ENCODE measurements at regions not wholly inside any gene's neighbourhood (a gene's known extent, or its start where the extent isn't known, plus 50 kb on each side); places are given as distances from the start of the nearest gene placed in this dataset.

DNA sequence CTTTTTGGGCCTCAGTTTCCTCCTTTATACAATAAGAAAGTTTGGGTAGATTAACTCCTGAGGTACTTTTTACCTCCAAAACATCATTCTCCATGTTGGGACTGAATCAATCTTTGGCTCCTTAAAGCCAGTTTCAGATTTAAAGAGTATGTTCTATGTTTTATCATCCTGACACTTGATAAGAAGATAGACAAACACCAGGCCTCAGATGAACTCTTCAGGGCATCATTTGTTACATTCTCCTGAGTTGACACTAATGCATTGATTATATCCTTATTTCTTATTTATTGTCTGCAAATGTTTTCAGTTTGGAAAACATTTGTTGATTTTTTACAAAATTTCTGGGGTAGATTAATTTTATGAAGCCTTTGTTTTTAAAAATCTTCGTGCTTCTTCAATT lies 102.7 kb upstream of the CCSER1 start:
- TF ChIP-seq POLR2AphosphoS5 (IDR thresholded peaks at IDR 0.05; ENCODE audit: low read depth, low read length) (no peak), EZH2 (IDR thresholded peaks at IDR 0.05) (no peak), POLR2A (IDR thresholded peaks at IDR 0.05; ENCODE audit: borderline replicate concordance, extremely low read depth, insufficient read depth, insufficient read length) (no peak), SIN3A (IDR thresholded peaks at IDR 0.05; ENCODE audit: low read depth) (no peak), SP1 (IDR thresholded peaks at IDR 0.05; ENCODE audit: low read depth) (no peak)
- TF ChIP-seq, protein P1, sequence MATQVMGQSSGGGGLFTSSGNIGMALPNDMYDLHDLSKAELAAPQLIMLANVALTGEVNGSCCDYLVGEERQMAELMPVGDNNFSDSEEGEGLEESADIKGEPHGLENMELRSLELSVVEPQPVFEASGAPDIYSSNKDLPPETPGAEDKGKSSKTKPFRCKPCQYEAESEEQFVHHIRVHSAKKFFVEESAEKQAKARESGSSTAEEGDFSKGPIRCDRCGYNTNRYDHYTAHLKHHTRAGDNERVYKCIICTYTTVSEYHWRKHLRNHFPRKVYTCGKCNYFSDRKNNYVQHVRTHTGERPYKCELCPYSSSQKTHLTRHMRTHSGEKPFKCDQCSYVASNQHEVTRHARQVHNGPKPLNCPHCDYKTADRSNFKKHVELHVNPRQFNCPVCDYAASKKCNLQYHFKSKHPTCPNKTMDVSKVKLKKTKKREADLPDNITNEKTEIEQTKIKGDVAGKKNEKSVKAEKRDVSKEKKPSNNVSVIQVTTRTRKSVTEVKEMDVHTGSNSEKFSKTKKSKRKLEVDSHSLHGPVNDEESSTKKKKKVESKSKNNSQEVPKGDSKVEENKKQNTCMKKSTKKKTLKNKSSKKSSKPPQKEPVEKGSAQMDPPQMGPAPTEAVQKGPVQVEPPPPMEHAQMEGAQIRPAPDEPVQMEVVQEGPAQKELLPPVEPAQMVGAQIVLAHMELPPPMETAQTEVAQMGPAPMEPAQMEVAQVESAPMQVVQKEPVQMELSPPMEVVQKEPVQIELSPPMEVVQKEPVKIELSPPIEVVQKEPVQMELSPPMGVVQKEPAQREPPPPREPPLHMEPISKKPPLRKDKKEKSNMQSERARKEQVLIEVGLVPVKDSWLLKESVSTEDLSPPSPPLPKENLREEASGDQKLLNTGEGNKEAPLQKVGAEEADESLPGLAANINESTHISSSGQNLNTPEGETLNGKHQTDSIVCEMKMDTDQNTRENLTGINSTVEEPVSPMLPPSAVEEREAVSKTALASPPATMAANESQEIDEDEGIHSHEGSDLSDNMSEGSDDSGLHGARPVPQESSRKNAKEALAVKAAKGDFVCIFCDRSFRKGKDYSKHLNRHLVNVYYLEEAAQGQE (IDR thresholded peaks at IDR 0.05; ENCODE audit: low read depth): no peak
- ATAC-seq (no peak), DNase-seq (ENCODE audit: low read depth, low spot score) (no peak)
- H3K79me2 ChIP-seq (ENCODE audit: insufficient read depth, low read length): no peaks in the 10 kb centered on the region
- H3K9ac ChIP-seq (ENCODE audit: low read length): no peak overlapping the region
- no peak overlapping the region for H3K4me3 ChIP-seq (replicated peaks in 1 of 2; ENCODE audit: low read depth in 1 of 2, low read length in 2 of 2)
- no peaks in the 10 kb centered on the region for H3K27me3 ChIP-seq (ENCODE audit: insufficient read depth, low read length)
- H3K9me2 ChIP-seq (ENCODE audit: insufficient read depth): no peaks in the 10 kb centered on the region
- intact Hi-C loops (cut with micrococcal nuclease): no loop called here
- H3K9me3 ChIP-seq (ENCODE audit: control insufficient read depth in 1 of 2, insufficient read depth in 1 of 2, low read depth in 1 of 2, low read length in 2 of 2): no peaks in the 10 kb centered on the region
- BruUV-seq (replicated peaks): no TSS peak
- RAD21 ChIA-PET (ENCODE audit: low non-redundant PET in 1 of 2, low total read pairs in 2 of 2, uncharacterized antibody in 2 of 2, unreplicated experiment in 2 of 2): no interaction called here
- no peak overlapping the region for H3K4me2 ChIP-seq (ENCODE audit: low read length)
- no peak overlapping the region for H3K27ac ChIP-seq (ENCODE audit: low read depth, low read length)
- POLR2A ChIA-PET: no interaction called here
- H3K36me3 ChIP-seq (ENCODE audit: control insufficient read depth in 1 of 2, insufficient read depth in 2 of 2, low read length in 2 of 2): no peaks in the 10 kb centered on the region
- no peaks in the 10 kb centered on the region for H4K20me1 ChIP-seq (ENCODE audit: insufficient read depth)
- no peaks in the 10 kb centered on the region for H3K4me1 ChIP-seq (ENCODE audit: control insufficient read depth in 1 of 2, insufficient read depth in 2 of 2, low read length in 2 of 2)
- peak overlapping the region; percentile 71 for H2AFZ ChIP-seq (ENCODE audit: low read depth, low read length, poor library complexity, severe bottlenecking)
- CTCF ChIA-PET: no interaction called here

- Histone ChIP-seq H3K9me3 (ENCODE audit: control insufficient read depth in 1 of 2, insufficient read depth in 1 of 2, low read depth in 1 of 2, low read length in 2 of 2) (no peaks in the 10 kb centered on the region), H3K9ac (ENCODE audit: low read length) (no peak overlapping the region), H3K4me3 (replicated peaks in 1 of 2; ENCODE audit: low read depth in 1 of 2, low read length in 2 of 2) (no peak overlapping the region), H2AFZ (ENCODE audit: low read depth, low read length, poor library complexity, severe bottlenecking) (no peak overlapping the region), H3K27ac (ENCODE audit: low read depth, low read length) (no peak overlapping the region), H3K36me3 (ENCODE audit: control insufficient read depth in 1 of 2, insufficient read depth in 2 of 2, low read length in 2 of 2) (no peaks in the 10 kb centered on the region), H3K4me1 (ENCODE audit: control insufficient read depth in 1 of 2, insufficient read depth in 2 of 2, low read length in 2 of 2) (no peaks in the 10 kb centered on the region), H3K79me2 (ENCODE audit: insufficient read depth, low read length) (no peaks in the 10 kb centered on the region), H4K20me1 (ENCODE audit: insufficient read depth) (no peaks in the 10 kb centered on the region), H3K4me2 (ENCODE audit: low read length) (no peak overlapping the region), H3K27me3 (ENCODE audit: insufficient read depth, low read length) (no peaks in the 10 kb centered on the region), H3K9me2 (ENCODE audit: insufficient read depth) (no peaks in the 10 kb centered on the region)
- TF ChIP-seq SIN3A (IDR thresholded peaks at IDR 0.05; ENCODE audit: low read depth) (no peak), RAD21 (IDR thresholded peaks at IDR 0.05; ENCODE audit: low read depth) (peak; percentile 56), ATF3 (IDR thresholded peaks at IDR 0.05) (no peak), ELF1 (IDR thresholded peaks at IDR 0.05; ENCODE audit: borderline replicate concordance, low read depth) (no peak), EGR1 (IDR thresholded peaks at IDR 0.05; ENCODE audit: low read depth) (no peak)
- TF ChIP-seq, protein P2, sequence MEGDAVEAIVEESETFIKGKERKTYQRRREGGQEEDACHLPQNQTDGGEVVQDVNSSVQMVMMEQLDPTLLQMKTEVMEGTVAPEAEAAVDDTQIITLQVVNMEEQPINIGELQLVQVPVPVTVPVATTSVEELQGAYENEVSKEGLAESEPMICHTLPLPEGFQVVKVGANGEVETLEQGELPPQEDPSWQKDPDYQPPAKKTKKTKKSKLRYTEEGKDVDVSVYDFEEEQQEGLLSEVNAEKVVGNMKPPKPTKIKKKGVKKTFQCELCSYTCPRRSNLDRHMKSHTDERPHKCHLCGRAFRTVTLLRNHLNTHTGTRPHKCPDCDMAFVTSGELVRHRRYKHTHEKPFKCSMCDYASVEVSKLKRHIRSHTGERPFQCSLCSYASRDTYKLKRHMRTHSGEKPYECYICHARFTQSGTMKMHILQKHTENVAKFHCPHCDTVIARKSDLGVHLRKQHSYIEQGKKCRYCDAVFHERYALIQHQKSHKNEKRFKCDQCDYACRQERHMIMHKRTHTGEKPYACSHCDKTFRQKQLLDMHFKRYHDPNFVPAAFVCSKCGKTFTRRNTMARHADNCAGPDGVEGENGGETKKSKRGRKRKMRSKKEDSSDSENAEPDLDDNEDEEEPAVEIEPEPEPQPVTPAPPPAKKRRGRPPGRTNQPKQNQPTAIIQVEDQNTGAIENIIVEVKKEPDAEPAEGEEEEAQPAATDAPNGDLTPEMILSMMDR (IDR thresholded peaks at IDR 0.05 in 2 of 3, conservative IDR thresholded peaks at IDR 0.05 in 1 of 3; ENCODE audit: borderline replicate concordance in 1 of 3, insufficient read depth in 1 of 3, low read depth in 2 of 3, low read length in 2 of 3): peak; percentile 27 to 58 (median 34); a peak in 4 of 6 replicates
- DNase-seq (ENCODE audit: low read depth, low spot score) (peak; percentile 13), ATAC-seq (no peak)
- no TSS peak for BruUV-seq (replicated peaks)
- intact Hi-C loops (cut with micrococcal nuclease): loop anchor here (1.0 kb wide), 1 partner anchor 268 kb away; no protein-coding TSS in a partner anchor
- RAD21 ChIA-PET (ENCODE audit: low non-redundant PET in 1 of 2, low total read pairs in 2 of 2, uncharacterized antibody in 2 of 2, unreplicated experiment in 2 of 2): no interaction called here
- CTCF ChIA-PET: no interaction called here
- POLR2A ChIA-PET: no interaction called here
Measured at GRCh38 chr4:90025248-90025647, 101.9 kb upstream of the CCSER1 start.
